ENCODE measurements at regions not wholly inside any gene's neighbourhood (a gene's known extent, or its start where the extent isn't known, plus 50 kb on each side); places are given as distances from the start of the nearest gene placed in this dataset.

DNA sequence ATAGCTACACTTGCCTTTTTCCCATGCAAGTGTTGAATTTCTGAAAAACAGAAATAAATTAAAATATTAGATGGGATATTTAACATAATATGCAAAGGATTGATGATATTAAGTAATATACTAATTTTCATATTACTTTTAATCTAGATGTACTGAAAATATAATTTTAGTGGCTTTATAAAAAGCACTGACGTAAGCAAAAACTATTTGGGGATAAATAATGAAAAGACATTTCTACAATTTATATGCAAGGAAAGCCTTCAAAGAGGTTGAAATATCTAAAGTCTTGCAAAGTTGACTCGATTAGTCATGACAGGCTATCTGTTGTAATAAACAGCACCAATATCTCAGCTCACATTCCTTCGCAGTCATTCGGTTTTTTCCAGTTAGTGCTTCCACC, 94.9 kb upstream of the ABCB5 start:
- TF ChIP-seq EGR1 (IDR thresholded peaks at IDR 0.05) (no peak), RAD21 (IDR thresholded peaks at IDR 0.05; ENCODE audit: low read depth) (no peak), ZBTB7A (IDR thresholded peaks at IDR 0.05; ENCODE audit: low read depth) (no peak), TAF1 (IDR thresholded peaks at IDR 0.05; ENCODE audit: low read depth) (no peak), YY1 (IDR thresholded peaks at IDR 0.05; ENCODE audit: low read depth) (no peak), CEBPB (IDR thresholded peaks at IDR 0.05) (no peak), NFIC (IDR thresholded peaks at IDR 0.05) (no peak)
- TF ChIP-seq, protein P1, sequence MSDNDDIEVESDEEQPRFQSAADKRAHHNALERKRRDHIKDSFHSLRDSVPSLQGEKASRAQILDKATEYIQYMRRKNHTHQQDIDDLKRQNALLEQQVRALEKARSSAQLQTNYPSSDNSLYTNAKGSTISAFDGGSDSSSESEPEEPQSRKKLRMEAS (IDR thresholded peaks at IDR 0.05) = no peak

All from Ishikawa (cell line).